ENCODE measurements at regions not wholly inside any gene's neighbourhood (a gene's known extent, or its start where the extent isn't known, plus 50 kb on each side); places are given as distances from the start of the nearest gene placed in this dataset.
"Not testable (repeated sequence)": the region's sequence is repeated elsewhere in the genome, so short reads cannot be mapped to it uniquely, and the experiment has no call there.

DNA sequence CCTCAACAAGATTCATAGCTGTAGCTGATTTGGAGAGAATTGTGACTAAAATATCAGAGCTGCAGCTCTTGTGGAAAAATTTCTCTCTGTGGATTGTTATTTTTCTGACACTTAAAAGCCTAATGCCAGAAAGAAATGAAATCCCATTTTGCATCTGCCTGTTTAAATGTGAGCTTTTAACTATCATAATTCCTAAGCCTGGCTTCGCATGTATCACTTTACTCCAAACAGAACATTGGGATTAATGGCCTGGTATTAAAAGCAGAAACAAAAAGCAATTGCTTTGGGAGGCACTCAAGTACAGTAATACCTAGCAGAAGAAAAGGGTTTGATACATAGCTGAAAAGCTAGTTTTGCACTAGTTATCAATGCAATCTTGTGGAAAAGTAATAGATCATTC lies 164.2 kb upstream of the FSHR start:
- no peaks in the 10 kb centered on the region for H3K4me1 ChIP-seq (ENCODE audit: insufficient read depth, low read length)
- FAIRE-seq (no peak), DNase-seq (ENCODE audit: low read depth) (no peak)
- no peaks in the 10 kb centered on the region for H3K27me3 Mint-ChIP-seq (ENCODE audit: low read depth, unreplicated experiment)
- TF ChIP-seq, protein P1, sequence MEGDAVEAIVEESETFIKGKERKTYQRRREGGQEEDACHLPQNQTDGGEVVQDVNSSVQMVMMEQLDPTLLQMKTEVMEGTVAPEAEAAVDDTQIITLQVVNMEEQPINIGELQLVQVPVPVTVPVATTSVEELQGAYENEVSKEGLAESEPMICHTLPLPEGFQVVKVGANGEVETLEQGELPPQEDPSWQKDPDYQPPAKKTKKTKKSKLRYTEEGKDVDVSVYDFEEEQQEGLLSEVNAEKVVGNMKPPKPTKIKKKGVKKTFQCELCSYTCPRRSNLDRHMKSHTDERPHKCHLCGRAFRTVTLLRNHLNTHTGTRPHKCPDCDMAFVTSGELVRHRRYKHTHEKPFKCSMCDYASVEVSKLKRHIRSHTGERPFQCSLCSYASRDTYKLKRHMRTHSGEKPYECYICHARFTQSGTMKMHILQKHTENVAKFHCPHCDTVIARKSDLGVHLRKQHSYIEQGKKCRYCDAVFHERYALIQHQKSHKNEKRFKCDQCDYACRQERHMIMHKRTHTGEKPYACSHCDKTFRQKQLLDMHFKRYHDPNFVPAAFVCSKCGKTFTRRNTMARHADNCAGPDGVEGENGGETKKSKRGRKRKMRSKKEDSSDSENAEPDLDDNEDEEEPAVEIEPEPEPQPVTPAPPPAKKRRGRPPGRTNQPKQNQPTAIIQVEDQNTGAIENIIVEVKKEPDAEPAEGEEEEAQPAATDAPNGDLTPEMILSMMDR (IDR thresholded peaks at IDR 0.05; ENCODE audit: insufficient read depth, low read depth, low read length): no peak
- no peaks in the 10 kb centered on the region for H3K36me3 Mint-ChIP-seq (ENCODE audit: low read depth, unreplicated experiment)
- H3K9me3 ChIP-seq (ENCODE audit: insufficient read depth, low read depth, low read length): no peaks in the 10 kb centered on the region
- no peaks in the 10 kb centered on the region for H4K20me1 ChIP-seq (ENCODE audit: insufficient read depth, low read length)
- no peaks in the 10 kb centered on the region for H3K36me3 ChIP-seq (ENCODE audit: insufficient read depth, low read length)
- no peaks in the 10 kb centered on the region for H3K9me3 Mint-ChIP-seq (ENCODE audit: unreplicated experiment)
- no peaks in the 10 kb centered on the region for H3K4me1 Mint-ChIP-seq (ENCODE audit: low read depth, unreplicated experiment)
- no peak overlapping the region for H3K4me3 ChIP-seq (ENCODE audit: insufficient read depth, low read depth, low read length)
- no peaks in the 10 kb centered on the region for H3K79me2 ChIP-seq (ENCODE audit: insufficient read depth, low read length)
- no peak overlapping the region for H3K9ac ChIP-seq (ENCODE audit: low read length)
- no peaks in the 10 kb centered on the region for H3K27me3 ChIP-seq (ENCODE audit: insufficient read depth, low read length)
- H3K27ac Mint-ChIP-seq (ENCODE audit: unreplicated experiment): no peak overlapping the region
- H3K27ac ChIP-seq (ENCODE audit: low read depth, low read length): no peak overlapping the region
- H3K4me3 Mint-ChIP-seq (ENCODE audit: unreplicated experiment): no peak overlapping the region
- no peak overlapping the region for H3K4me2 ChIP-seq (ENCODE audit: low read length)
- H2AFZ ChIP-seq (ENCODE audit: low read depth, low read length): no peak overlapping the region

DNA sequence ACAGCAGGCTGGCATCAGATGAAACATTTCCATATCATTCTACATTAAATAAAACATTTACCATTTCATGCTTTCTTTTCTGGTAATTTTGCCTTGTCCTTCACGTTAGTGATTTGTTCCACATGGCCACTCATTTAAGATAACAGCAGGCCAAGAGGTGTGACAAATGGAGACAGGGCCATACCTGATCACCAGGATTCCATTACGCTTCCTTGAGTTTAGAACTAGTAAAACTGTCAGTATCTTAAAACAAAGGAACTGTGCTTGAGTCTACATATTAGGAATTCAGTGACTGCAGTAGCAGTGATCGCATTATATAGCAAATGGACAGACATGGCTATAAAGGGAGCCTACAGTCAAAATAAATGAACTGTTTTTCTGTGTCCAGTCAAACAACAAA lies 155.1 kb upstream of the FSHR start:
- Histone ChIP-seq H3K4me2 (ENCODE audit: low read length) (no peak overlapping the region), H3K79me2 (ENCODE audit: insufficient read depth, low read length) (no peaks in the 10 kb centered on the region), H3K27ac (ENCODE audit: low read depth, low read length) (no peak overlapping the region), H3K9me3 (ENCODE audit: insufficient read depth, low read depth, low read length) (no peaks in the 10 kb centered on the region), H3K36me3 (ENCODE audit: insufficient read depth, low read length) (no peaks in the 10 kb centered on the region), H4K20me1 (ENCODE audit: insufficient read depth, low read length) (no peaks in the 10 kb centered on the region), H3K9ac (ENCODE audit: low read length) (no peak overlapping the region), H3K4me3 (ENCODE audit: insufficient read depth, low read depth, low read length) (no peak overlapping the region), H2AFZ (ENCODE audit: low read depth, low read length) (no peak overlapping the region), H3K4me1 (ENCODE audit: insufficient read depth, low read length) (no peaks in the 10 kb centered on the region), H3K27me3 (ENCODE audit: insufficient read depth, low read length) (no peaks in the 10 kb centered on the region)
- FAIRE-seq: no peak
- H3K4me1 Mint-ChIP-seq (ENCODE audit: low read depth, unreplicated experiment): no peaks in the 10 kb centered on the region
- no peaks in the 10 kb centered on the region for H3K36me3 Mint-ChIP-seq (ENCODE audit: low read depth, unreplicated experiment)
- no peak for DNase-seq (ENCODE audit: low read depth)
- H3K9me3 Mint-ChIP-seq (ENCODE audit: unreplicated experiment): no peaks in the 10 kb centered on the region
- no peaks in the 10 kb centered on the region for H3K27me3 Mint-ChIP-seq (ENCODE audit: low read depth, unreplicated experiment)
- TF ChIP-seq, protein P1 (IDR thresholded peaks at IDR 0.05; ENCODE audit: insufficient read depth, low read depth, low read length): no peak
- TF ChIP-seq EZH2 (IDR thresholded peaks at IDR 0.05; ENCODE audit: insufficient read depth, low read length): no peak
- H3K27ac Mint-ChIP-seq (ENCODE audit: unreplicated experiment): no peak overlapping the region
- no peak overlapping the region for H3K4me3 Mint-ChIP-seq (ENCODE audit: unreplicated experiment)

DNA sequence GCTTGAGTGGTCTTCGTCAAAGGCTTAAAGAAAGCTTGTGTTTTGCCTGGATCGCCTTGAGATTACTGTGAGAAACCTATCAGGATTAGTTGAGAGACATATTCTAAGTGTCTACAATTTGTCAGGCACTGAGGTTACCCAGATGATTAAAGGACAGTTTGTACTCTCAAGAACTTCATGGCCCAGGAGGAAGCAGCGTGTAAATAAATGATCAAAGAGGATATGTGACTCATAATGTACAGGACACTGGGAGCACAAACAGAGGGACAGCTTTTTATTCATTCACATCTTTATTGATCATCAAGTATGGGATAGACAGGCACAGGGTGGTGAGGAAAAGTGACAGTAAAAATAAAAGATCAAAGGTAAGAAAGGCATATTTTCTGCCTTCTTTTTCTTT lies 152.6 kb upstream of the FSHR start:
- no peak overlapping the region for H3K27ac ChIP-seq (ENCODE audit: low read depth, low read length)
- no peaks in the 10 kb centered on the region for H3K9me3 Mint-ChIP-seq (ENCODE audit: unreplicated experiment)
- H3K4me3 Mint-ChIP-seq (ENCODE audit: unreplicated experiment): no peak overlapping the region
- no peaks in the 10 kb centered on the region for H3K36me3 ChIP-seq (ENCODE audit: insufficient read depth, low read length)
- H2AFZ ChIP-seq (ENCODE audit: low read depth, low read length): no peak overlapping the region
- H3K4me1 ChIP-seq (ENCODE audit: insufficient read depth, low read length): no peaks in the 10 kb centered on the region
- H3K27me3 ChIP-seq (ENCODE audit: insufficient read depth, low read length): no peaks in the 10 kb centered on the region
- H3K4me1 Mint-ChIP-seq (ENCODE audit: low read depth, unreplicated experiment): no peaks in the 10 kb centered on the region
- DNase-seq (ENCODE audit: low read depth): no peak
- TF ChIP-seq, protein P1 (IDR thresholded peaks at IDR 0.05; ENCODE audit: insufficient read depth, low read depth, low read length): no peak
- TF ChIP-seq EZH2 (IDR thresholded peaks at IDR 0.05; ENCODE audit: insufficient read depth, low read length): no peak
- no peak for FAIRE-seq
- no peaks in the 10 kb centered on the region for H3K9me3 ChIP-seq (ENCODE audit: insufficient read depth, low read depth, low read length)
- no peak overlapping the region for H3K9ac ChIP-seq (ENCODE audit: low read length)
- H3K4me3 ChIP-seq (ENCODE audit: insufficient read depth, low read depth, low read length): no peak overlapping the region
- H3K27ac Mint-ChIP-seq (ENCODE audit: unreplicated experiment): no peak overlapping the region
- no peaks in the 10 kb centered on the region for H3K27me3 Mint-ChIP-seq (ENCODE audit: low read depth, unreplicated experiment)
- H3K4me2 ChIP-seq (ENCODE audit: low read length): no peak overlapping the region
- no peaks in the 10 kb centered on the region for H3K36me3 Mint-ChIP-seq (ENCODE audit: low read depth, unreplicated experiment)
- H4K20me1 ChIP-seq (ENCODE audit: insufficient read depth, low read length): no peaks in the 10 kb centered on the region
- no peaks in the 10 kb centered on the region for H3K79me2 ChIP-seq (ENCODE audit: insufficient read depth, low read length)

DNA sequence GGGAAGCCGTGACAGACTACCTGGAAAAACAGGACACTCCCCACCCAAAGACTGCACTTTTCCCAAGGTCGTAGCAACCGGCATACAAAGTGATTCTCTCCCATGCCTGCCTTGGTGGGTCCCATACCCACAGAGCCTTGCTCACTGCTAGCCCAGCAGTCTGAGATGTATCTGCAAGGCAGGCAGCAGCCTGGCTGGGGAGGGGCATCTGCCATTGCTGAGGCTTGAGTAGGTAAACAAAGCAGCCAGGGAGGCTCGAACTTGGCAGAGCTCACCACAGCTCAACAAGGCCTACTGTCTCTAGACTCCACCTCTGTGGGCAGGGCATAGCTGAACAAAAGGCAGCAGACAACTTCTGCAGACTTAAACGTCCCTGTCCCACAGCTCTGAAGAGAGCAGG lies 144.4 kb upstream of the FSHR start:
- not testable (repeated sequence) for H3K4me3 ChIP-seq (ENCODE audit: insufficient read depth, low read depth, low read length); H3K4me1 Mint-ChIP-seq (ENCODE audit: low read depth, unreplicated experiment); H3K36me3 ChIP-seq (ENCODE audit: insufficient read depth, low read length); H3K27ac ChIP-seq (ENCODE audit: low read depth, low read length); H3K9me3 Mint-ChIP-seq (ENCODE audit: unreplicated experiment); H3K79me2 ChIP-seq (ENCODE audit: insufficient read depth, low read length); FAIRE-seq; H3K4me2 ChIP-seq (ENCODE audit: low read length); DNase-seq (ENCODE audit: low read depth); H2AFZ ChIP-seq (ENCODE audit: low read depth, low read length); H3K4me1 ChIP-seq (ENCODE audit: insufficient read depth, low read length); H3K9ac ChIP-seq (ENCODE audit: low read length); H4K20me1 ChIP-seq (ENCODE audit: insufficient read depth, low read length); H3K27me3 ChIP-seq (ENCODE audit: insufficient read depth, low read length); H3K36me3 Mint-ChIP-seq (ENCODE audit: low read depth, unreplicated experiment); H3K27ac Mint-ChIP-seq (ENCODE audit: unreplicated experiment); H3K4me3 Mint-ChIP-seq (ENCODE audit: unreplicated experiment); H3K9me3 ChIP-seq (ENCODE audit: insufficient read depth, low read depth, low read length); H3K27me3 Mint-ChIP-seq (ENCODE audit: low read depth, unreplicated experiment)
